Heart left ventricle (tissue), 16 donors: ENCODE measurements at regions not wholly inside any gene's neighbourhood (a gene's known extent, or its start where the extent isn't known, plus 50 kb on each side); places are given as distances from the start of the nearest gene placed in this dataset.

ENCODE experiments used
- ATAC-seq, 4 donors: fragments of 200-7000 bp; cut with Tn5 transposase; one replicate each; pipeline ENCODE4 v1.9.1; 2020 to 2022; ENCODE audit warnings: moderate library complexity in 4 of 4, mild to moderate bottlenecking in 3 of 4, moderate number of reproducible peaks in 1 of 4
- DNase-seq, 5 donors: peaks; one replicate each; pipeline ENCODE4 v3.0.0-alpha.2; 2020
- H3K27ac ChIP-seq, 12 donors: fragments of 200-600 bp; sonication (generic) in 4 of 12; one replicate each; pipeline versions ENCODE4 v1.5.0 to v1.8.0; 2016 to 2022; ENCODE audit warnings: mild to moderate bottlenecking in 2 of 12
- H3K27me3 ChIP-seq, 9 donors: fragments of 200-600 bp; sonication (generic) in 2 of 9; one replicate each; pipeline versions ENCODE4 v1.5.1 to v1.8.0; 2016 to 2022; ENCODE audit warnings: mild to moderate bottlenecking in 3 of 9
- H3K36me3 ChIP-seq, 9 donors: fragments of 200-600 bp; sonication (generic) in 2 of 9; one replicate each; pipeline versions ENCODE4 v1.5.0 to v1.8.0; 2018 to 2022; ENCODE audit warnings: mild to moderate bottlenecking in 2 of 9
- H3K4me1 ChIP-seq, 12 donors: fragments of 200-600 bp; sonication (generic) in 4 of 12; one replicate each; pipeline versions ENCODE4 v1.5.0 to v1.8.0; 2016 to 2022; ENCODE audit warnings: mild to moderate bottlenecking in 3 of 12
- H3K4me3 ChIP-seq, 12 donors: fragments of 200-600 bp; sonication (generic) in 4 of 12; one replicate each; pipeline versions ENCODE4 v1.5.0 to v1.8.0; 2017 to 2022; ENCODE audit warnings: mild to moderate bottlenecking in 9 of 12, moderate library complexity in 4 of 12
- H3K9me3 ChIP-seq, 12 donors: fragments of 200-600 bp; sonication (generic) in 4 of 12; one replicate each; pipeline versions ENCODE4 v1.5.0 to v1.8.0; 2016 to 2022; ENCODE audit warnings: mild to moderate bottlenecking in 1 of 12
- POLR2A ChIP-seq, 2 donors: fragments of 450-650 bp; IDR thresholded peaks; one replicate each; pipeline ENCODE4 v1.6.1; 2017; ENCODE audit warnings: antibody characterized with exemption in 2 of 2, mild to moderate bottlenecking in 2 of 2, moderate library complexity in 2 of 2
- WGBS, 4 donors: extraction: QIAGEN DNeasy Blood & Tissue Kit in 2 of 4; methylation state at CpG; one replicate each; pipeline versions ENCODE4 v1.1.5 to v1.1.7; 2013 to 2018; 5-methylcytosine and 5-hydroxymethylcytosine counted together
- intact Hi-C, 10 donors: fragments of 100-400 bp; cut with DNase I; formaldehyde crosslinking; loops; one replicate each; pipeline versions ENCODE4 v1.11.1 to v1.14.2; 2022
- TF ChIP-seq, protein P1 (sequence below), 12 donors: fragments of 200-600 bp; sonication (generic) in 4 of 12; IDR thresholded peaks; one replicate each; pipeline versions ENCODE4 v1.5.0 to v1.8.0; 2018 to 2022; ENCODE audit warnings: antibody characterized with exemption in 12 of 12, mild to moderate bottlenecking in 5 of 12
- donor health status: ischemic (EF 13 %, LVEDD 7.1; RV severe dilation, severe dysfunction).
- donor health status: healthy with polysubstance abuse.
- donor health status: DM: no; HTN: yes; CAD: no.
- donor health status: DM: no; HTN: no; CAD: no.
- donor health status: ischemic (EF 25% LVEDD 6.9; RV normal size, moderate dysfunction).
- donor health status: ischemic (EF 25% LVEDD 5.7; RV mildly dilated, moderate dysfunction).
- donor health status: healthy.
- donor health status: DM: yes; HTN: yes; CAD: no.
- donor health status: ischemic (EF 35%, LVEDD 5.7; RV mildly dilated, moderate dysfunction).
- donor health status: nonischemic (EF 11% LVEDD 7.7; RV severe dilation, severe dysfunction).
- donor health status: DM: yes; HTN: yes; CAD: no.
- donor health status: PGD.
- donor health status: ischemic (EF 29% LVEDD 5.4; RV normal size, mild dysfunction).
- donor health status: nonischemic (EF 23%, LVEDD 6.1; RV moderate dilation, normal function).

DNA sequence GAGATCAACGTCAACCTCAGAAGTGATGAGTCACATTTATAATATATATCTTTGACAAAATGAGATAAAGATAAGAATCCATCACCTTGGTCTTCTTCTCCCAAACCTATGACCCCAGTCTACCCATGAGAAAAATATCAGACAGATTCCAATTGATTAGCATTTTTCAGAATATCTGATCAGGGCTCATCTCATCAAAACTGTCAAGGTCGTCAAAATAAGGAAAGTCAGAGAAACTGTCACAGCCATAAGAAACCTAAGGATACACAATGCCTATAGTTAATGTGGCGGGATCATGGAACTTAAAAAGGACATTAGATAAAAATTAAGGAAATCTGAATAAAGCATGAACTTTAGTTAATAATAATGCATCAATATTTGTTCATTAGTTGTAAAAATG, 374.1 kb downstream of the FAT4 start:
- WGBS, 4 donors = 93 to 95% (median 94%) methylated on average over 3 of the region's 3 CpGs
- no peak for DNase-seq
- no peak overlapping the region for H3K4me3 ChIP-seq
- H3K9me3 ChIP-seq = no peaks in the 10 kb centered on the region
- H3K4me1 ChIP-seq = no peaks in the 10 kb centered on the region
- H3K27me3 ChIP-seq = no peaks in the 10 kb centered on the region
- TF ChIP-seq, protein P1, sequence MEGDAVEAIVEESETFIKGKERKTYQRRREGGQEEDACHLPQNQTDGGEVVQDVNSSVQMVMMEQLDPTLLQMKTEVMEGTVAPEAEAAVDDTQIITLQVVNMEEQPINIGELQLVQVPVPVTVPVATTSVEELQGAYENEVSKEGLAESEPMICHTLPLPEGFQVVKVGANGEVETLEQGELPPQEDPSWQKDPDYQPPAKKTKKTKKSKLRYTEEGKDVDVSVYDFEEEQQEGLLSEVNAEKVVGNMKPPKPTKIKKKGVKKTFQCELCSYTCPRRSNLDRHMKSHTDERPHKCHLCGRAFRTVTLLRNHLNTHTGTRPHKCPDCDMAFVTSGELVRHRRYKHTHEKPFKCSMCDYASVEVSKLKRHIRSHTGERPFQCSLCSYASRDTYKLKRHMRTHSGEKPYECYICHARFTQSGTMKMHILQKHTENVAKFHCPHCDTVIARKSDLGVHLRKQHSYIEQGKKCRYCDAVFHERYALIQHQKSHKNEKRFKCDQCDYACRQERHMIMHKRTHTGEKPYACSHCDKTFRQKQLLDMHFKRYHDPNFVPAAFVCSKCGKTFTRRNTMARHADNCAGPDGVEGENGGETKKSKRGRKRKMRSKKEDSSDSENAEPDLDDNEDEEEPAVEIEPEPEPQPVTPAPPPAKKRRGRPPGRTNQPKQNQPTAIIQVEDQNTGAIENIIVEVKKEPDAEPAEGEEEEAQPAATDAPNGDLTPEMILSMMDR (IDR thresholded peaks at IDR 0.05) = no peak
- no peak for TF ChIP-seq POLR2A (IDR thresholded peaks at IDR 0.05)
- no peak overlapping the region for H3K27ac ChIP-seq
- no peak for ATAC-seq
- intact Hi-C loops = no loop called here
- no peaks in the 10 kb centered on the region for H3K36me3 ChIP-seq

DNA sequence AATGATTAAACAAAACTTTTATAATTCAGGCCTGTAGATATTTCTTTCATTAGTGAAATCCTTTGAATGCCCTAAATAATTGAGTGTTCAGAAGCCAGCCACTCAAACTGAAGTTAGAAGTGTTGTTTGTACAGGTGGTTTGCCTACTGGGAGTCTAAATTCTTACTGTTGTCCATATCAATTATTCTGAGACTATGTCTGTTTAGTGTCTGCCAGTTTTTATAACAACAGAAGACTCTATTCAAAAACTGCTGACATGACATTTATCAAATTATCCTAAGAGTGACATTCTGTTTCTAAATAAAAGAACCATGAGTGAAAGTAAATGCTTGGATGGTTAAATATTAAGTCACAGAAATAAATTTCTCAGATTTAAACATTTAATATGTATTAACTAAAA, 375.1 kb downstream of the FAT4 start:
- DNase-seq = no peak
- intact Hi-C loops = no loop called here

DNA sequence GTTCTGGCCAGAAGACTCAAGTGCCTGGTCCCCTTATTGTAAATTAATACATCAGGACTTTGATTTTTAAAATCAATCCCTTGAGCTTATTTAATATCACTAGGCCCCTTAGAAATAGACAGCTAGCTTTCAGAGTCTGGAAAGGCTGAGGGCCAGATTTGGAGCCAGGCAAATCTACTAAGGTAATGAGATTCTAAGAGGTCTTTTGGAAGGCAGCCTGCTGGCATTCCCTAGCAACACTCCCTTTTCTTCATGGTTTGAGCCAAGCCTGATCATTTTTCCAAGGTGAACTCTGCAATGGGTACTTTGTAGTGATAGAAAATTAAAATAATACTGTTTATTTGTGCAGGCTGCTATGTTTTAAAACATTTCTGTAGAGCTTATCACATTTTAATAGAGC, 378.5 kb downstream of the FAT4 start:
- TF ChIP-seq, protein P1 (IDR thresholded peaks at IDR 0.05) = no peak
- TF ChIP-seq POLR2A (IDR thresholded peaks at IDR 0.05) = no peak
- Histone ChIP-seq H3K4me1 (no peaks in the 10 kb centered on the region), H3K4me3 (no peak overlapping the region), H3K9me3 (peaks cover 0 to 7% (median 0%) of the 10 kb centered on the region in 12 donors), H3K36me3 (no peaks in the 10 kb centered on the region), H3K27me3 (no peaks in the 10 kb centered on the region), H3K27ac (no peak overlapping the region)
- no peak for DNase-seq
- no peak for ATAC-seq
- intact Hi-C loops = no loop called here

More for the DNA sequence above, 375.1 kb downstream of the FAT4 start:
- Histone ChIP-seq H3K4me3 (no peak overlapping the region), H3K27me3 (no peaks in the 10 kb centered on the region), H3K9me3 (no peaks in the 10 kb centered on the region), H3K27ac (no peak overlapping the region), H3K36me3 (no peaks in the 10 kb centered on the region), H3K4me1 (no peaks in the 10 kb centered on the region)
- no peak for TF ChIP-seq POLR2A (IDR thresholded peaks at IDR 0.05)
- TF ChIP-seq, protein P1 (IDR thresholded peaks at IDR 0.05) = no peak
- ATAC-seq = no peak

DNA sequence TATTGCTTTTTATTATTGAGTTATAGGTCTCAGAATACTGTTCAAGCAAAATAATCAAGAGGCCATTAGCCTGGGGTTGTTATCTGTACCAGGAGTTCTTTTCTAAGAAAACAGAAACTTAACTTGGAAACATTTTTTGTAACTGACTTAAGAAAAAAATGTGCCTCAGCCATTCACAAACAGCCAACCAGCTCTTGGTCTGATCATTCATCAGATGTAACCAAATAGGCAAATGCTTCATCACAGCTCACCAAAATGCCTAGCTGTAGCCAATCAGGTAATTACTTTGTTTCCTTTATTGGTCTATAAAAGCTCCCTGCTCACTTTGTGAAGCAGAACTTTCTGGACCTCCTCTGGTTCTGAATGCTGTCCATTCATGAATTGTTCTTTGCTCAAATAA, 387.7 kb downstream of the FAT4 start:
- no peaks in the 10 kb centered on the region for H3K36me3 ChIP-seq
- no peak overlapping the region for H3K27ac ChIP-seq
- peaks cover 0 to 5% (median 0%) of the 10 kb centered on the region in 12 donors for H3K4me1 ChIP-seq
- ATAC-seq (no peak), DNase-seq (no peak)
- no peak for TF ChIP-seq POLR2A (IDR thresholded peaks at IDR 0.05)
- TF ChIP-seq, protein P1 (IDR thresholded peaks at IDR 0.05) = no peak
- intact Hi-C loops = no loop called here
- H3K27me3 ChIP-seq = no peaks in the 10 kb centered on the region
- no peak overlapping the region for H3K4me3 ChIP-seq
- peaks cover 0 to 7% (median 0%) of the 10 kb centered on the region in 12 donors for H3K9me3 ChIP-seq
